H9 (cell line): ENCODE measurements at regions not wholly inside any gene's neighbourhood (a gene's known extent, or its start where the extent isn't known, plus 50 kb on each side); places are given as distances from the start of the nearest gene placed in this dataset.

Experiments used
- DNase-seq: peaks from one replicate; pipeline ENCODE4 v3.0.0-alpha.2; 2017
- H2AFZ ChIP-seq: one replicate; pipeline ENCODE4 v1.6.1; 2013; ENCODE audit warnings: mild to moderate bottlenecking, low read length, control low read depth, moderate library complexity
- H2AK5ac ChIP-seq: 2 replicates; pipeline ENCODE4 v1.6.1; 2013; ENCODE audit warnings: low read length, control low read depth, mixed read lengths; ENCODE audit not compliant: insufficient read length
- H2BK120ac ChIP-seq: one replicate; pipeline ENCODE4 v1.6.1; 2013; ENCODE audit warnings: low read depth, mild to moderate bottlenecking, low read length, control low read depth, inconsistent platforms; ENCODE audit not compliant: poor library complexity, severe bottlenecking
- H2BK12ac ChIP-seq: 2 replicates; pipeline ENCODE4 v1.6.1; 2013; ENCODE audit warnings: low read length, control low read depth, mixed read lengths, low read depth; ENCODE audit not compliant: insufficient read length
- H2BK15ac ChIP-seq: 2 replicates; pipeline ENCODE4 v1.6.1; 2013; ENCODE audit warnings: low read depth, low read length, control low read depth
- H2BK20ac ChIP-seq: one replicate; pipeline ENCODE4 v1.6.1; 2013; ENCODE audit warnings: low read depth, mild to moderate bottlenecking, low read length, control low read depth, inconsistent platforms; ENCODE audit not compliant: poor library complexity, severe bottlenecking
- H2BK5ac ChIP-seq: 2 replicates; pipeline ENCODE4 v1.6.1; 2013; ENCODE audit warnings: low read length, control low read depth, mixed read lengths; ENCODE audit not compliant: insufficient read length
- H3K14ac ChIP-seq: 2 replicates; pipeline ENCODE4 v1.6.1; 2013; ENCODE audit warnings: low read length, control low read depth; ENCODE audit not compliant: insufficient read depth
- H3K18ac ChIP-seq: 2 replicates; pipeline ENCODE4 v1.6.1; 2013; ENCODE audit warnings: low read depth, mild to moderate bottlenecking, mixed read lengths, low read length, control low read depth; ENCODE audit not compliant: insufficient read length
- H3K23ac ChIP-seq: 2 replicates; pipeline ENCODE4 v1.6.1; 2013; ENCODE audit warnings: low read length, control low read depth, mixed read lengths, low read depth; ENCODE audit not compliant: insufficient read length
- H3K23me2 ChIP-seq: 2 replicates; pipeline ENCODE4 v1.6.1; 2013; ENCODE audit warnings: low read depth, mild to moderate bottlenecking, mixed read lengths, low read length, control low read depth; ENCODE audit not compliant: insufficient read length, poor library complexity, severe bottlenecking
- H3K27ac ChIP-seq: 2 replicates; pipeline ENCODE4 v1.5.1; 2013; ENCODE audit warnings: low read length, control low read depth, mixed read lengths, low read depth; ENCODE audit not compliant: insufficient read length
- H3K27me3 ChIP-seq: 2 replicates; pipeline ENCODE4 v1.6.1; 2013; ENCODE audit warnings: low read length, control low read depth, inconsistent platforms; ENCODE audit not compliant: insufficient read depth
- H3K4ac ChIP-seq: 2 replicates; pipeline ENCODE4 v1.6.1; 2013; ENCODE audit warnings: low read depth, mild to moderate bottlenecking, control low read depth, inconsistent platforms, low read length, moderate library complexity
- H3K4me1 ChIP-seq: 2 replicates; pipeline ENCODE4 v1.6.1; 2013; ENCODE audit warnings: low read length, control low read depth, inconsistent platforms; ENCODE audit not compliant: insufficient read depth
- H3K4me2 ChIP-seq: 2 replicates; pipeline ENCODE4 v1.6.1; 2013; ENCODE audit warnings: low read length, control low read depth, mixed read lengths; ENCODE audit not compliant: insufficient read length, insufficient read depth
- H3K56ac ChIP-seq: 2 replicates; pipeline ENCODE4 v1.6.1; 2013; ENCODE audit warnings: low read depth, mild to moderate bottlenecking, mixed read lengths, low read length, control low read depth; ENCODE audit not compliant: insufficient read length
- H3K79me1 ChIP-seq: 2 replicates; pipeline ENCODE4 v1.6.1; 2013; ENCODE audit warnings: low read depth, mild to moderate bottlenecking, moderate library complexity, low read length, control low read depth, inconsistent platforms; ENCODE audit not compliant: insufficient read depth, poor library complexity, severe bottlenecking
- H3K79me2 ChIP-seq: 2 replicates; pipeline ENCODE4 v1.6.1; 2013; ENCODE audit warnings: low read length, control low read depth, inconsistent platforms; ENCODE audit not compliant: insufficient read depth
- H3K9ac ChIP-seq: 2 replicates; pipeline ENCODE4 v1.6.1; 2013; ENCODE audit warnings: low read length, control low read depth, mixed read lengths; ENCODE audit not compliant: insufficient read length; ENCODE audit errors: extremely low read depth
- H3K9me3 ChIP-seq: one replicate; pipeline ENCODE4 v1.6.1; 2013; ENCODE audit warnings: low read depth, low read length, inconsistent platforms; ENCODE audit not compliant: control insufficient read depth
- H3T11ph ChIP-seq: one replicate; pipeline ENCODE4 v1.6.1; 2013; ENCODE audit warnings: mild to moderate bottlenecking, low read length, control low read depth, inconsistent platforms
- H4K20me1 ChIP-seq: one replicate; pipeline ENCODE4 v1.6.1; 2013; ENCODE audit not compliant: control insufficient read depth, insufficient read length, insufficient read depth
- H4K5ac ChIP-seq: 2 replicates; pipeline ENCODE4 v1.6.1; 2013; ENCODE audit warnings: low read depth, mild to moderate bottlenecking, mixed read lengths, low read length, control low read depth; ENCODE audit not compliant: insufficient read length
- H4K8ac ChIP-seq: replicated peaks from 2 replicates; pipeline ENCODE4 v1.6.1; 2013; ENCODE audit warnings: low read length, control low read depth, mixed read lengths, low read depth; ENCODE audit not compliant: insufficient read length
- H4K91ac ChIP-seq: 2 replicates; pipeline ENCODE4 v1.6.1; 2013; ENCODE audit warnings: low read depth, mild to moderate bottlenecking, moderate library complexity, mixed read lengths, low read length, control low read depth; ENCODE audit not compliant: insufficient read length
- H3K27ac Mint-ChIP-seq, 3 experiments: 2 replicates in 2 of 3; 3 replicates in 1 of 3; pipeline ENCODE4 v1.8.0; 2020 to 2021; ENCODE audit warnings: mixed read lengths in 3 of 3, mild to moderate bottlenecking in 1 of 3, moderate library complexity in 1 of 3
- H3K27me3 Mint-ChIP-seq: 2 replicates; pipeline ENCODE4 v1.8.0; 2021; ENCODE audit warnings: low read depth, mild to moderate bottlenecking, moderate library complexity, mixed read lengths
- H3K36me3 Mint-ChIP-seq, 3 experiments: 2 replicates in 2 of 3; 3 replicates in 1 of 3; pipeline ENCODE4 v1.8.0; 2020 to 2021; ENCODE audit warnings: low read depth in 3 of 3, mixed read lengths in 3 of 3; ENCODE audit not compliant: insufficient read depth in 1 of 3
- H3K4me1 Mint-ChIP-seq, 2 experiments: 2 replicates each; pipeline ENCODE4 v1.8.0; 2020; ENCODE audit warnings: mixed read lengths in 2 of 2
- H3K4me3 Mint-ChIP-seq, 2 experiments: 2 replicates in 1 of 2; 3 replicates in 1 of 2; pipeline ENCODE4 v1.8.0; 2020 to 2021; ENCODE audit warnings: mild to moderate bottlenecking in 2 of 2, mixed read lengths in 2 of 2, moderate library complexity in 1 of 2
- H3K9me3 Mint-ChIP-seq, 2 experiments: 2 replicates in 1 of 2; 3 replicates in 1 of 2; pipeline ENCODE4 v1.8.0; 2020; ENCODE audit warnings: mild to moderate bottlenecking in 2 of 2, mixed read lengths in 2 of 2, moderate library complexity in 1 of 2
- WGBS: extraction: QIAGEN DNeasy Blood & Tissue Kit; methylation state at CpG from one replicate; pipeline ENCODE4 v1.1.7; 2013; ENCODE audit warnings: missing lambda C conversion rate, low lambda C conversion rate, mixed read lengths; ENCODE audit not compliant: insufficient read length; ENCODE audit errors: extremely low coverage; 5-methylcytosine and 5-hydroxymethylcytosine counted together
- TF ChIP-seq, protein P1 (sequence below): fragments of 200-600 bp; sonication (generic); conservative IDR thresholded peaks from 3 replicates; pipeline ENCODE4 v1.8.0; 2021; ENCODE audit warnings: antibody characterized with exemption, mild to moderate bottlenecking

DNA sequence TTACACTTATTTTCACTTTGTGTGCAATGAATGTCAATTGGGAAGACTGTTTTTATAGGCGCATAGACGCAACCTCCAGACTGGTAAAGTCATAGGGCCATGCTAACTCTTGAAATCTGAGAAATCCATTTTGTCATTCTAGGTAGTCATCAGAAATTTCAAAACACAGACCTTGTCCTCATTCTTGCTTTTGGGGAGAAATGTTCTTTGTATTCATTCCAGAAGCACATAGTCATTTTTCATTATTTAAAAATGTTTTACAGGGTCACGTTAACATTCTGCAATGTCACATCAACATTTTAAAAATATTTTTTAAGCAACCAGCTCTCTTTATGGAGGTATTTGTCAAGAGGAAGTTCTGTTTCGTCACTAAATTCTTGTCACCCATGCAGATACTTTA is 898.4 kb downstream of the PDCD6IP start:
- Histone ChIP-seq H3K79me2 (no peaks in the 10 kb centered on the region), H3K4me1 (no peaks in the 10 kb centered on the region), H3K27me3 (no peaks in the 10 kb centered on the region), H4K91ac (no peak overlapping the region), H2BK120ac (no peak overlapping the region), H3K18ac (no peak overlapping the region), H3K23me2 (no peaks in the 10 kb centered on the region), H3K27ac (no peak overlapping the region), H2AK5ac (no peak overlapping the region), H4K20me1 (no peaks in the 10 kb centered on the region), H3K79me1 (no peaks in the 10 kb centered on the region), H2BK5ac (no peak overlapping the region), H3K9me3 (peaks cover 6% of the 10 kb centered on the region), H3K4ac (no peak overlapping the region), H3K56ac (no peak overlapping the region), H2BK15ac (no peak overlapping the region), H4K8ac (no peak overlapping the region), H2BK12ac (no peak overlapping the region), H3K9ac (no peak overlapping the region), H2BK20ac (no peak overlapping the region), H3K14ac (no peak overlapping the region), H3K23ac (no peak overlapping the region), H4K5ac (no peak overlapping the region), H2AFZ (no peak overlapping the region), H3K4me2 (no peak overlapping the region), H3T11ph (no peak overlapping the region)
- no peak for DNase-seq
- H3K27me3 Mint-ChIP-seq: no peaks in the 10 kb centered on the region; the same call in 1 of the 2 replicates
- peaks cover 31 to 32% of the 10 kb centered on the region in 2 experiments for H3K9me3 Mint-ChIP-seq
- TF ChIP-seq, protein P1, sequence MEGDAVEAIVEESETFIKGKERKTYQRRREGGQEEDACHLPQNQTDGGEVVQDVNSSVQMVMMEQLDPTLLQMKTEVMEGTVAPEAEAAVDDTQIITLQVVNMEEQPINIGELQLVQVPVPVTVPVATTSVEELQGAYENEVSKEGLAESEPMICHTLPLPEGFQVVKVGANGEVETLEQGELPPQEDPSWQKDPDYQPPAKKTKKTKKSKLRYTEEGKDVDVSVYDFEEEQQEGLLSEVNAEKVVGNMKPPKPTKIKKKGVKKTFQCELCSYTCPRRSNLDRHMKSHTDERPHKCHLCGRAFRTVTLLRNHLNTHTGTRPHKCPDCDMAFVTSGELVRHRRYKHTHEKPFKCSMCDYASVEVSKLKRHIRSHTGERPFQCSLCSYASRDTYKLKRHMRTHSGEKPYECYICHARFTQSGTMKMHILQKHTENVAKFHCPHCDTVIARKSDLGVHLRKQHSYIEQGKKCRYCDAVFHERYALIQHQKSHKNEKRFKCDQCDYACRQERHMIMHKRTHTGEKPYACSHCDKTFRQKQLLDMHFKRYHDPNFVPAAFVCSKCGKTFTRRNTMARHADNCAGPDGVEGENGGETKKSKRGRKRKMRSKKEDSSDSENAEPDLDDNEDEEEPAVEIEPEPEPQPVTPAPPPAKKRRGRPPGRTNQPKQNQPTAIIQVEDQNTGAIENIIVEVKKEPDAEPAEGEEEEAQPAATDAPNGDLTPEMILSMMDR: no peak
- H3K4me3 Mint-ChIP-seq: no peak overlapping the region
- no peak overlapping the region for H3K27ac Mint-ChIP-seq
- no CpG with 5 or more reads among the region's 4 CpGs for WGBS
- H3K4me1 Mint-ChIP-seq: no peaks in the 10 kb centered on the region
- peaks cover 5 to 24% (median 15%) of the 10 kb centered on the region in 3 experiments; a peak in 6 of 7 replicates for H3K36me3 Mint-ChIP-seq
